Mesenchymal stem cell (in vitro differentiated cells and primary cell): ENCODE measurements at regions not wholly inside any gene's neighbourhood (a gene's known extent, or its start where the extent isn't known, plus 50 kb on each side); places are given as distances from the start of the nearest gene placed in this dataset.

ENCODE experiments used
- DNase-seq: peaks from one replicate; pipeline ENCODE4 v3.0.0-alpha.2; 2013
- H2AFZ ChIP-seq: one replicate; pipeline ENCODE4 v1.6.1; 2013; ENCODE audit warnings: low read depth, mild to moderate bottlenecking, control low read depth, inconsistent platforms, low read length, moderate library complexity
- H2AK5ac ChIP-seq: 2 replicates; pipeline ENCODE4 v1.6.1; 2013; ENCODE audit warnings: low read length, moderate library complexity, mild to moderate bottlenecking, inconsistent platforms; ENCODE audit not compliant: severe bottlenecking
- H2BK120ac ChIP-seq: one replicate; pipeline ENCODE4 v1.6.1; 2013; ENCODE audit warnings: low read depth, mild to moderate bottlenecking, inconsistent platforms, low read length, moderate library complexity
- H2BK12ac ChIP-seq, 2 experiments: one replicate each; pipeline ENCODE4 v1.6.1; 2013; ENCODE audit warnings: inconsistent platforms in 2 of 2, low read length in 2 of 2, mild to moderate bottlenecking in 2 of 2, moderate library complexity in 2 of 2, control low read depth in 1 of 2
- H2BK15ac ChIP-seq: one replicate; pipeline ENCODE4 v1.6.1; 2013; ENCODE audit warnings: mild to moderate bottlenecking, low read depth, inconsistent platforms; ENCODE audit not compliant: poor library complexity, severe bottlenecking
- H2BK5ac ChIP-seq: 2 replicates; pipeline ENCODE4 v1.6.1; 2013; ENCODE audit warnings: low read depth, mild to moderate bottlenecking, low read length, control low read depth, inconsistent platforms; ENCODE audit not compliant: poor library complexity, severe bottlenecking
- H3K14ac ChIP-seq, 2 experiments: one replicate each; pipeline ENCODE4 v1.6.1; 2013; ENCODE audit warnings: inconsistent platforms in 2 of 2, low read length in 2 of 2, control low read depth in 1 of 2, mild to moderate bottlenecking in 1 of 2, moderate library complexity in 1 of 2
- H3K18ac ChIP-seq, 2 experiments: one replicate each; pipeline ENCODE4 v1.6.1; 2013; ENCODE audit warnings: inconsistent platforms in 2 of 2, low read length in 2 of 2, control low read depth in 1 of 2, low read depth in 1 of 2, mild to moderate bottlenecking in 1 of 2
- H3K23ac ChIP-seq, 2 experiments: one replicate each; pipeline ENCODE4 v1.6.1; 2013; ENCODE audit warnings: inconsistent platforms in 2 of 2, low read length in 2 of 2, mild to moderate bottlenecking in 2 of 2, moderate library complexity in 2 of 2, control low read depth in 1 of 2
- H3K27ac ChIP-seq: 2 replicates; pipeline ENCODE4 v1.5.1; 2013; ENCODE audit warnings: mild to moderate bottlenecking, moderate library complexity, low read length, control low read depth, inconsistent platforms; ENCODE audit not compliant: poor library complexity, severe bottlenecking
- H3K27me3 ChIP-seq, 2 experiments: 2 replicates each; pipeline versions ENCODE4 v1.6.1 to v1.7.0; 2013; ENCODE audit warnings: low read length in 2 of 2, mild to moderate bottlenecking in 2 of 2, moderate library complexity in 2 of 2, control low read depth in 1 of 2, inconsistent platforms in 1 of 2; ENCODE audit not compliant: control insufficient read depth in 1 of 2, insufficient read depth in 1 of 2
- H3K36me3 ChIP-seq, 2 experiments: 2 replicates each; pipeline versions ENCODE4 v1.6.1 to v1.7.0; 2013; ENCODE audit warnings: low read length in 2 of 2, control low read depth in 1 of 2, inconsistent platforms in 1 of 2, low read depth in 1 of 2, mild to moderate bottlenecking in 1 of 2; ENCODE audit not compliant: insufficient read depth in 2 of 2, control insufficient read depth in 1 of 2
- H3K4ac ChIP-seq, 2 experiments: one replicate each; pipeline ENCODE4 v1.6.1; 2013; ENCODE audit warnings: inconsistent platforms in 2 of 2, low read length in 2 of 2, mild to moderate bottlenecking in 2 of 2, moderate library complexity in 2 of 2, control low read depth in 1 of 2, low read depth in 1 of 2
- H3K4me1 ChIP-seq: 2 replicates; pipeline ENCODE4 v1.6.1; 2013; ENCODE audit warnings: low read depth, low read length, control low read depth; ENCODE audit not compliant: control insufficient read depth, insufficient read depth
- H3K4me2 ChIP-seq: 2 replicates; pipeline ENCODE4 v1.6.1; 2013; ENCODE audit warnings: low read length, mild to moderate bottlenecking, inconsistent platforms; ENCODE audit not compliant: poor library complexity, severe bottlenecking
- H3K4me3 ChIP-seq, 2 experiments: 2 replicates each; pipeline versions ENCODE4 v1.5.1 to v1.7.0; 2013; ENCODE audit warnings: low read length in 2 of 2, mild to moderate bottlenecking in 2 of 2, control low read depth in 1 of 2, low read depth in 1 of 2; ENCODE audit not compliant: insufficient read depth in 1 of 2
- H3K79me1 ChIP-seq: replicated peaks from 2 replicates; pipeline ENCODE4 v1.6.1; 2013; ENCODE audit warnings: mild to moderate bottlenecking, control low read depth, low read length, inconsistent platforms; ENCODE audit not compliant: poor library complexity, severe bottlenecking
- H3K9ac ChIP-seq: 2 replicates; pipeline ENCODE4 v1.7.0; 2013; ENCODE audit warnings: mild to moderate bottlenecking, low read length, moderate library complexity
- H3K9me3 ChIP-seq: 2 replicates; pipeline ENCODE4 v1.7.0; 2013; ENCODE audit warnings: mild to moderate bottlenecking, low read length; ENCODE audit not compliant: control insufficient read depth
- H4K8ac ChIP-seq: one replicate; pipeline ENCODE4 v1.6.1; 2013; ENCODE audit warnings: inconsistent platforms, mild to moderate bottlenecking, low read length, moderate library complexity
- H4K91ac ChIP-seq: one replicate; pipeline ENCODE4 v1.6.1; 2013; ENCODE audit warnings: mild to moderate bottlenecking, low read length, inconsistent platforms
- WGBS: methylation state at CpG from one replicate; pipeline ENCODE4 v1.1.7; 2013; ENCODE audit warnings: mixed read lengths; 5-methylcytosine and 5-hydroxymethylcytosine counted together

DNA sequence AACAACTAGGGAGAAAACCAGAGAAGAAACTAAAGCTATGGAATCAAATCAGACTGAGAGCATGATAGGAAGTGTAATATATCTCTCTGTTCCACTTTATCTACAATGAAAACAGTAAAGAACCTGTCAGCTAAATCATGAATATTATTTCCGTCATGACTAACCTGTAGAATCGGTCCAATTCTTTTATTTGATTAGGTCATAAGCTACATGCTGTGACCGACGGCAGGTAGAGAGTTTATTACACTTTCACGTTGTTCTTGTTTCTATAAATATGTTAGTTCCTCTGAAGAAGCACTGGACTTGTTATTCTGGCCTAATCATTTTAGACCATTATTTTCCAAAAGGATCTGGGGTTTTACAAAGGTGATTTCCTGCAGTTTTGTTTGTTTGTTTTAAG lies 91.1 kb downstream of the DMRTA1 start:
- H3K27me3 ChIP-seq, result no peaks in the 10 kb centered on the region
- H2BK5ac ChIP-seq, result no peak overlapping the region
- no peak overlapping the region for H2BK15ac ChIP-seq
- 96% methylated on average over 5 of the region's 5 CpGs for WGBS
- no peak overlapping the region for H3K4me3 ChIP-seq
- DNase-seq, result no peak
- H2AK5ac ChIP-seq, result no peak overlapping the region
- no peak overlapping the region for H3K4ac ChIP-seq
- no peak overlapping the region for H2BK12ac ChIP-seq
- H3K9me3 ChIP-seq, result no peaks in the 10 kb centered on the region
- H2AFZ ChIP-seq, result no peak overlapping the region
- no peak overlapping the region for H3K18ac ChIP-seq
- H3K4me1 ChIP-seq, result no peaks in the 10 kb centered on the region
- no peak overlapping the region for H3K4me2 ChIP-seq
- H3K23ac ChIP-seq, result no peak overlapping the region
- no peak overlapping the region for H2BK120ac ChIP-seq
- H3K27ac ChIP-seq, result no peak overlapping the region
- no peaks in the 10 kb centered on the region for H3K36me3 ChIP-seq
- no peak overlapping the region for H3K9ac ChIP-seq
- H3K14ac ChIP-seq, result no peak overlapping the region
- no peak overlapping the region for H4K8ac ChIP-seq
- no peak overlapping the region for H4K91ac ChIP-seq
- H3K79me1 ChIP-seq, result no peaks in the 10 kb centered on the region

GRCh38 chr9:22548625-22549024 lies 102.0 kb downstream of the DMRTA1 start:
- no peaks in the 10 kb centered on the region for H3K79me1 ChIP-seq
- no peaks in the 10 kb centered on the region for H3K9me3 ChIP-seq
- H3K9ac ChIP-seq, result no peak overlapping the region
- H3K14ac ChIP-seq, result no peak overlapping the region
- H2BK15ac ChIP-seq, result no peak overlapping the region
- H3K36me3 ChIP-seq, result no peaks in the 10 kb centered on the region
- H2BK5ac ChIP-seq, result no peak overlapping the region
- no peak overlapping the region for H3K4me3 ChIP-seq
- no peak overlapping the region for H3K4ac ChIP-seq
- H2AFZ ChIP-seq, result no peak overlapping the region
- WGBS, result 96% methylated on average over 2 of the region's 2 CpGs
- H3K23ac ChIP-seq, result no peak overlapping the region
- H3K4me1 ChIP-seq, result no peaks in the 10 kb centered on the region
- no peak overlapping the region for H3K27ac ChIP-seq
- no peaks in the 10 kb centered on the region for H3K27me3 ChIP-seq
- H3K4me2 ChIP-seq, result no peak overlapping the region
- no peak overlapping the region for H4K8ac ChIP-seq
- no peak overlapping the region for H2BK120ac ChIP-seq
- DNase-seq, result no peak
- H2BK12ac ChIP-seq, result no peak overlapping the region
- no peak overlapping the region for H3K18ac ChIP-seq
- no peak overlapping the region for H4K91ac ChIP-seq
- no peak overlapping the region for H2AK5ac ChIP-seq

- Histone ChIP-seq H3K23ac (no peak overlapping the region), H3K27ac (no peak overlapping the region), H3K18ac (no peak overlapping the region), H3K4me1 (no peaks in the 10 kb centered on the region), H3K14ac (no peak overlapping the region), H2BK120ac (no peak overlapping the region), H3K4ac (no peak overlapping the region), H3K9me3 (peaks cover 22% of the 10 kb centered on the region), H3K36me3 (no peaks in the 10 kb centered on the region), H3K79me1 (no peaks in the 10 kb centered on the region), H3K4me2 (no peak overlapping the region), H3K4me3 (no peak overlapping the region), H2BK5ac (no peak overlapping the region), H4K8ac (no peak overlapping the region), H3K27me3 (no peaks in the 10 kb centered on the region), H2AFZ (no peak overlapping the region), H4K91ac (no peak overlapping the region), H2BK15ac (no peak overlapping the region), H3K9ac (no peak overlapping the region), H2BK12ac (no peak overlapping the region), H2AK5ac (no peak overlapping the region)
- WGBS, result 84% methylated on average over 2 of the region's 2 CpGs
- no peak for DNase-seq
These were observed 128.1 kb downstream of the DMRTA1 start for GRCh38 chr9:22574740-22575139.

DNA sequence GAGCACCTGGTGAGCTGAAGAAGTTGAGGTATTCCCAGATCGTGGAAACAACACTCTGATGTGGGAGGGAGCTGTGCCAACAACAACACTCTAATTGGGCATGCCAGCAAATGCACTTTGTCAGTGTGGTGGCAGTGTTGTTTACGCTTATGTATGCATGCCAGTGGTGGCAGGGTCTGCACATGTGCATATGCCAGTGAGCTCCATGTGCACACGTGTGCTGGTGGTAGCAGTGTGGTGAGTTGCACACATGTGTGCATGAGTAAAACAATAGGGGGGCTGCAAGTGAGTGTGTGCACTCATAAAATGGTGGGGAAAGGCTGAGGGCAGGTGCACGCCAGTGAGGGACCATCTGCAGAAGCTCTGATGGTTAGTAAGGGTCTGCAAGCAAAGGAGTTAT lies 134.2 kb downstream of the DMRTA1 start:
- H3K9me3 ChIP-seq, result peaks cover 12% of the 10 kb centered on the region
- 59% methylated on average over 4 of the region's 4 CpGs for WGBS
- H3K27me3 ChIP-seq, result no peaks in the 10 kb centered on the region
- H3K27ac ChIP-seq, result no peak overlapping the region
- H3K4me2 ChIP-seq, result no peak overlapping the region
- no peak overlapping the region for H2BK5ac ChIP-seq
- no peak for DNase-seq
- no peaks in the 10 kb centered on the region for H3K36me3 ChIP-seq
- H2BK15ac ChIP-seq, result no peak overlapping the region
- no peak overlapping the region for H3K18ac ChIP-seq
- no peak overlapping the region for H2BK120ac ChIP-seq
- H3K23ac ChIP-seq, result no peak overlapping the region
- no peak overlapping the region for H3K4me3 ChIP-seq
- peaks cover 2% of the 10 kb centered on the region for H3K4me1 ChIP-seq
- no peak overlapping the region for H3K4ac ChIP-seq
- no peak overlapping the region for H3K9ac ChIP-seq
- H4K91ac ChIP-seq, result no peak overlapping the region
- no peak overlapping the region for H4K8ac ChIP-seq
- no peak overlapping the region for H2AK5ac ChIP-seq
- no peak overlapping the region for H2BK12ac ChIP-seq
- no peak overlapping the region for H2AFZ ChIP-seq
- no peaks in the 10 kb centered on the region for H3K79me1 ChIP-seq
- no peak overlapping the region for H3K14ac ChIP-seq
